Liver (tissue), 8 donors: ENCODE measurements at regions not wholly inside any gene's neighbourhood (a gene's known extent, or its start where the extent isn't known, plus 50 kb on each side); places are given as distances from the start of the nearest gene placed in this dataset.

Experiments
- DNase-seq: peaks from one replicate; pipeline ENCODE4 v3.0.0-alpha.2; 2017; ENCODE audit warnings: low spot score
- H3K27ac ChIP-seq, 2 donors: one replicate each; pipeline ENCODE4 v1.7.0; 2013; ENCODE audit warnings: inconsistent platforms in 2 of 2, low read length in 2 of 2, control low read depth in 1 of 2, low read depth in 1 of 2, mild to moderate bottlenecking in 1 of 2
- H3K27me3 ChIP-seq, 4 donors: one replicate each; pipeline versions ENCODE4 v1.6.1 to v1.7.0; 2013; ENCODE audit warnings: low read length in 3 of 4, inconsistent platforms in 1 of 4, mild to moderate bottlenecking in 1 of 4, moderate library complexity in 1 of 4; ENCODE audit not compliant: control insufficient read depth in 4 of 4, insufficient read depth in 4 of 4
- H3K36me3 ChIP-seq, 4 donors: one replicate each; pipeline versions ENCODE4 v1.6.1 to v1.7.0; 2013; ENCODE audit warnings: low read length in 3 of 4, mild to moderate bottlenecking in 3 of 4, low read depth in 1 of 4, moderate library complexity in 1 of 4; ENCODE audit not compliant: control insufficient read depth in 4 of 4, insufficient read depth in 3 of 4
- H3K4me1 ChIP-seq, 4 donors: one replicate each; pipeline versions ENCODE4 v1.6.1 to v1.7.0; 2013; ENCODE audit warnings: low read length in 3 of 4, mild to moderate bottlenecking in 3 of 4, moderate library complexity in 1 of 4; ENCODE audit not compliant: control insufficient read depth in 4 of 4, insufficient read depth in 4 of 4
- H3K4me3 ChIP-seq, 3 donors: one replicate each; pipeline versions ENCODE4 v1.6.1 to v1.7.0; 2013; ENCODE audit warnings: low read length in 3 of 3, control low read depth in 1 of 3, low read depth in 1 of 3, mild to moderate bottlenecking in 1 of 3
- H3K9ac ChIP-seq, 2 donors: one replicate each; pipeline ENCODE4 v1.7.0; 2013; ENCODE audit warnings: low read length in 2 of 2, mild to moderate bottlenecking in 2 of 2, moderate library complexity in 2 of 2, control low read depth in 1 of 2, low read depth in 1 of 2
- H3K9me3 ChIP-seq, 4 donors: one replicate each; pipeline versions ENCODE4 v1.6.1 to v1.7.0; 2013; ENCODE audit warnings: low read length in 3 of 4; ENCODE audit not compliant: control insufficient read depth in 4 of 4
- GABPA ChIP-seq, 2 donors: IDR thresholded peaks in 1 of 2; conservative IDR thresholded peaks in 1 of 2; 2 replicates each; pipeline ENCODE4 v1.6.1; 2016; ENCODE audit warnings: antibody characterized with exemption in 2 of 2, mild to moderate bottlenecking in 1 of 2, moderate library complexity in 1 of 2
- HNF4G ChIP-seq: IDR thresholded peaks from 2 replicates; pipeline ENCODE4 v1.6.1; 2016; ENCODE audit warnings: antibody characterized with exemption
- JUND ChIP-seq, 2 donors: IDR thresholded peaks; 2 replicates each; pipeline ENCODE4 v1.6.1; 2016; ENCODE audit warnings: antibody characterized with exemption in 2 of 2
- RAD21 ChIP-seq, 2 donors: IDR thresholded peaks; 2 replicates each; pipeline ENCODE4 v1.6.1; 2016; ENCODE audit warnings: antibody characterized with exemption in 2 of 2, mild to moderate bottlenecking in 2 of 2
- RXRA ChIP-seq, 2 donors: IDR thresholded peaks; 2 replicates each; pipeline ENCODE4 v1.6.1; 2017 to 2018; ENCODE audit warnings: antibody characterized with exemption in 2 of 2, mild to moderate bottlenecking in 1 of 2
- SP1 ChIP-seq: IDR thresholded peaks from 2 replicates; pipeline ENCODE4 v1.6.1; 2018; ENCODE audit warnings: antibody characterized with exemption, mild to moderate bottlenecking
- YY1 ChIP-seq: IDR thresholded peaks from 2 replicates; pipeline ENCODE4 v1.6.1; 2016; ENCODE audit warnings: antibody characterized with exemption, mild to moderate bottlenecking
- WGBS: extraction: QIAGEN DNeasy Blood & Tissue Kit; methylation state at CpG from one replicate; pipeline ENCODE4 v1.1.7; 2013; 5-methylcytosine and 5-hydroxymethylcytosine counted together
- TF ChIP-seq, protein P1 (sequence below): fragments of 150-350 bp; IDR thresholded peaks from 2 replicates; pipeline ENCODE4 v1.5.1; 2017; ENCODE audit warnings: improper control_type of control experiment, low read depth, low read length; ENCODE audit not compliant: missing input control
- TF ChIP-seq, protein P2 (sequence below): IDR thresholded peaks from 2 replicates; pipeline ENCODE4 v1.6.1; 2016; ENCODE audit warnings: antibody characterized with exemption
- TF ChIP-seq, protein P3 (sequence below): IDR thresholded peaks from 2 replicates; pipeline ENCODE4 v1.6.1; 2016; ENCODE audit warnings: antibody characterized with exemption
- TF ChIP-seq, protein P4 (sequence below): IDR thresholded peaks from 2 replicates; pipeline ENCODE4 v1.6.1; 2016; ENCODE audit warnings: antibody characterized with exemption
- donor health status: healthy.
- donor health status: healthy.
- donor health status: healthy.
- donor health status: healthy.
- donor health status: healthy.

DNA sequence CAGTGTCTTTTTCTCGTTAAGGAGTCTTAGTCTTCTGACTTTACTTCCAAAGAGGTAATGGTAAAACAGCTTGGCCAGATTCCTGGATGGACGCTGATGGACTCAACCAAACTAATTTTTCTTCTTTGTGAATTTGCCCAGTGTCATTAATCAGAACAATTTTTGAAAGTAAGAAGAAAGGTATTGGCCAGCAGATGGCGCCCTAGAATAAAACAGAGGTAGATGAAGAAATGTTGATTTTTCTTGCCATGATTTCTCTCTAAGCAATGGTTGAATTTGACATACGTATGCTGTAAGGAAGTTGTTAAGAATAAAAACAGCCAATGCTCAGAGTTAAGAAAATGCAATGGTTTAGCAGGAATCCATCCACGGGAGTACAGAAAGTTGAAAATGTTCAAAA is 500.0 kb downstream of the DIRAS2 start:
- peak; percentile 61 for DNase-seq
- Histone ChIP-seq H3K36me3 (no peaks in the 10 kb centered on the region), H3K4me3 (no peak overlapping the region), H3K9ac (no peak overlapping the region), H3K27me3 (peaks cover 0 to 5% (median 0%) of the 10 kb centered on the region in 4 donors), H3K9me3 (no peaks in the 10 kb centered on the region), H3K27ac (no peak overlapping the region), H3K4me1 (no peaks in the 10 kb centered on the region)
- 5% methylated on average over 5 of the region's 5 CpGs for WGBS
- peak; percentile 77 to 79 for TF ChIP-seq RAD21 (IDR thresholded peaks at IDR 0.05)
- TF ChIP-seq GABPA (IDR thresholded peaks at IDR 0.05 in 1 of 2, conservative IDR thresholded peaks at IDR 0.05 in 1 of 2), result no peak
- TF ChIP-seq, protein P1, sequence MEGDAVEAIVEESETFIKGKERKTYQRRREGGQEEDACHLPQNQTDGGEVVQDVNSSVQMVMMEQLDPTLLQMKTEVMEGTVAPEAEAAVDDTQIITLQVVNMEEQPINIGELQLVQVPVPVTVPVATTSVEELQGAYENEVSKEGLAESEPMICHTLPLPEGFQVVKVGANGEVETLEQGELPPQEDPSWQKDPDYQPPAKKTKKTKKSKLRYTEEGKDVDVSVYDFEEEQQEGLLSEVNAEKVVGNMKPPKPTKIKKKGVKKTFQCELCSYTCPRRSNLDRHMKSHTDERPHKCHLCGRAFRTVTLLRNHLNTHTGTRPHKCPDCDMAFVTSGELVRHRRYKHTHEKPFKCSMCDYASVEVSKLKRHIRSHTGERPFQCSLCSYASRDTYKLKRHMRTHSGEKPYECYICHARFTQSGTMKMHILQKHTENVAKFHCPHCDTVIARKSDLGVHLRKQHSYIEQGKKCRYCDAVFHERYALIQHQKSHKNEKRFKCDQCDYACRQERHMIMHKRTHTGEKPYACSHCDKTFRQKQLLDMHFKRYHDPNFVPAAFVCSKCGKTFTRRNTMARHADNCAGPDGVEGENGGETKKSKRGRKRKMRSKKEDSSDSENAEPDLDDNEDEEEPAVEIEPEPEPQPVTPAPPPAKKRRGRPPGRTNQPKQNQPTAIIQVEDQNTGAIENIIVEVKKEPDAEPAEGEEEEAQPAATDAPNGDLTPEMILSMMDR, result peak; percentile 68

DNA sequence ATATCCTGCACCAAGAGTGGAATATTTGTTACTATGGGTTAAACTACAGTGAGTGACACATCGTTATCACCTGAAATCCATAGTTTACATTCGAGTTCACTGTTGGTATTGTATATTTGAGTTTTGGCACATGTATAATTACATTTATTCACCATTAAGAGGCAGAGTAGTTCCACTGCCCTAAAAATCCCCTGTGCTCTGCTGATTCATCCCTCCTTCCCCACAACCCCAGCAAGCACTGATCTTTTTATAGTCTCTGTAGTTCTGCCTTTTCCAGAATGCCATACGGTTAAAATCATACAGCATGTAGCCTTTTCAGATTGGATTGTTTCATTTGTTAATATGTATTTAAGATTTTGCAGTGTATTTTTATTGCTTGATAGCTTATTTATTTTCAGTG is 495.2 kb downstream of the DIRAS2 start:
- H3K9ac ChIP-seq, result no peak overlapping the region
- H3K36me3 ChIP-seq, result no peaks in the 10 kb centered on the region
- H3K9me3 ChIP-seq, result no peaks in the 10 kb centered on the region
- no peaks in the 10 kb centered on the region for H3K4me1 ChIP-seq
- no peaks in the 10 kb centered on the region for H3K27me3 ChIP-seq
- no peak overlapping the region for H3K27ac ChIP-seq
- DNase-seq, result no peak
- no peak for TF ChIP-seq JUND (IDR thresholded peaks at IDR 0.05)
- no peak for TF ChIP-seq YY1
- TF ChIP-seq, protein P2, sequence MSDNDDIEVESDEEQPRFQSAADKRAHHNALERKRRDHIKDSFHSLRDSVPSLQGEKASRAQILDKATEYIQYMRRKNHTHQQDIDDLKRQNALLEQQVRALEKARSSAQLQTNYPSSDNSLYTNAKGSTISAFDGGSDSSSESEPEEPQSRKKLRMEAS, result no peak
- H3K4me3 ChIP-seq, result no peak overlapping the region
- WGBS, result 58% methylated on average over 3 of the region's 3 CpGs

DNA sequence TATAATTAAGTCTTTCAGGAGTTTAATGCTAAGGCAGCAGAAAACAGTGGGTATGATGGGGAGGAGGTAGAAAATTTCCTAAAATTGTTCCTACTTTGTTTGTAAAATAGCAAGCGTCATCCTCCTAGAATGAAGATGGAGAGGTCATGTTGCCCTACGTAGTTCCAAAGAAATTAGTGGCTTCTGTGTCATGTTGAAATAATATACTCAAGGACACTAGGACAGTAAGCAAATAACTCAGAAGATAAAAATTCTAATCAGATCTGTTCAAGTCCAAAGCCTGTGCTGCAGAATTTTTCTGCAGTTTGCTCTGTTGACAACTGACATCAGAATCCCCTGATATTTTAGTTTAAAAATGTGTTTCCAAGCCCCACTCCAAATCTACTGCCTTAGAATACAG is 486.3 kb downstream of the DIRAS2 start:
- no peaks in the 10 kb centered on the region for H3K4me1 ChIP-seq
- H3K27me3 ChIP-seq, result no peaks in the 10 kb centered on the region
- WGBS, result 83% methylated on average over 2 of the region's 2 CpGs
- H3K9ac ChIP-seq, result no peak overlapping the region
- H3K9me3 ChIP-seq, result no peaks in the 10 kb centered on the region
- no peak overlapping the region for H3K4me3 ChIP-seq
- TF ChIP-seq SP1, result no peak
- TF ChIP-seq, protein P2, result no peak
- TF ChIP-seq, protein P3, sequence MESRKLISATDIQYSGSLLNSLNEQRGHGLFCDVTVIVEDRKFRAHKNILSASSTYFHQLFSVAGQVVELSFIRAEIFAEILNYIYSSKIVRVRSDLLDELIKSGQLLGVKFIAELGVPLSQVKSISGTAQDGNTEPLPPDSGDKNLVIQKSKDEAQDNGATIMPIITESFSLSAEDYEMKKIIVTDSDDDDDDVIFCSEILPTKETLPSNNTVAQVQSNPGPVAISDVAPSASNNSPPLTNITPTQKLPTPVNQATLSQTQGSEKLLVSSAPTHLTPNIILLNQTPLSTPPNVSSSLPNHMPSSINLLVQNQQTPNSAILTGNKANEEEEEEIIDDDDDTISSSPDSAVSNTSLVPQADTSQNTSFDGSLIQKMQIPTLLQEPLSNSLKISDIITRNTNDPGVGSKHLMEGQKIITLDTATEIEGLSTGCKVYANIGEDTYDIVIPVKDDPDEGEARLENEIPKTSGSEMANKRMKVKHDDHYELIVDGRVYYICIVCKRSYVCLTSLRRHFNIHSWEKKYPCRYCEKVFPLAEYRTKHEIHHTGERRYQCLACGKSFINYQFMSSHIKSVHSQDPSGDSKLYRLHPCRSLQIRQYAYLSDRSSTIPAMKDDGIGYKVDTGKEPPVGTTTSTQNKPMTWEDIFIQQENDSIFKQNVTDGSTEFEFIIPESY, result no peak
- no peak for TF ChIP-seq JUND (IDR thresholded peaks at IDR 0.05)
- TF ChIP-seq, protein P1, result no peak
- no peak for TF ChIP-seq RXRA (IDR thresholded peaks at IDR 0.05)
- no peak for TF ChIP-seq HNF4G
- TF ChIP-seq, protein P4, sequence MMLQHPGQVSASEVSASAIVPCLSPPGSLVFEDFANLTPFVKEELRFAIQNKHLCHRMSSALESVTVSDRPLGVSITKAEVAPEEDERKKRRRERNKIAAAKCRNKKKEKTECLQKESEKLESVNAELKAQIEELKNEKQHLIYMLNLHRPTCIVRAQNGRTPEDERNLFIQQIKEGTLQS, result no peak
- DNase-seq, result no peak
- H3K27ac ChIP-seq, result no peak overlapping the region
- no peaks in the 10 kb centered on the region for H3K36me3 ChIP-seq
